Epithelial cell of esophagus (primary cell): ENCODE measurements at regions not wholly inside any gene's neighbourhood (a gene's known extent, or its start where the extent isn't known, plus 50 kb on each side); places are given as distances from the start of the nearest gene placed in this dataset.

Source experiments
- DNase-seq: peaks from one replicate; pipeline ENCODE4 v3.0.0; 2010; ENCODE audit warnings: low read depth
- H3K4me3 ChIP-seq: 2 replicates; pipeline ENCODE4 v1.5.1; 2011; ENCODE audit warnings: mild to moderate bottlenecking, low read length, control low read depth
- TF ChIP-seq, protein P1 (sequence below): IDR thresholded peaks from 2 replicates; pipeline ENCODE4 v1.5.1; 2011; ENCODE audit warnings: low read depth, mild to moderate bottlenecking, low read length, control low read depth, inconsistent platforms; ENCODE audit not compliant: insufficient read depth; ENCODE audit errors: missing control alignments

DNA sequence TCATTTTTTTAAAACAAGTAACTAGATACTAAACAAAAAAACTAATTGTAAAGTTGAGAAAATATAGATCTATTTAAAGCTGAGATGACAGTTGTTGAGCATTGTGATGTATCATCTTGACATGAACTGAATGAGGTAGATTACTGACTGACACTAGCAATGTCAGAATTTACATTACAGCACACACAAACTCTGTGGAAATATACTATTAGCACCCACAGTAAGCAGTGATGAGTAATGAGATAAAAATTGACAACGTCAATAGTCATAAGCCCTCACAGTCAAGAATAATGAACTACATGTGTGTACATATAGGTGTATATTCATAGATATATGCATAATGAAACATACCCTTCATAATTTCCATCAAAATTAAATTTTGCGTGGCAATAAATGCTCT is 368.4 kb downstream of the TFEC start:
- TF ChIP-seq, protein P1, sequence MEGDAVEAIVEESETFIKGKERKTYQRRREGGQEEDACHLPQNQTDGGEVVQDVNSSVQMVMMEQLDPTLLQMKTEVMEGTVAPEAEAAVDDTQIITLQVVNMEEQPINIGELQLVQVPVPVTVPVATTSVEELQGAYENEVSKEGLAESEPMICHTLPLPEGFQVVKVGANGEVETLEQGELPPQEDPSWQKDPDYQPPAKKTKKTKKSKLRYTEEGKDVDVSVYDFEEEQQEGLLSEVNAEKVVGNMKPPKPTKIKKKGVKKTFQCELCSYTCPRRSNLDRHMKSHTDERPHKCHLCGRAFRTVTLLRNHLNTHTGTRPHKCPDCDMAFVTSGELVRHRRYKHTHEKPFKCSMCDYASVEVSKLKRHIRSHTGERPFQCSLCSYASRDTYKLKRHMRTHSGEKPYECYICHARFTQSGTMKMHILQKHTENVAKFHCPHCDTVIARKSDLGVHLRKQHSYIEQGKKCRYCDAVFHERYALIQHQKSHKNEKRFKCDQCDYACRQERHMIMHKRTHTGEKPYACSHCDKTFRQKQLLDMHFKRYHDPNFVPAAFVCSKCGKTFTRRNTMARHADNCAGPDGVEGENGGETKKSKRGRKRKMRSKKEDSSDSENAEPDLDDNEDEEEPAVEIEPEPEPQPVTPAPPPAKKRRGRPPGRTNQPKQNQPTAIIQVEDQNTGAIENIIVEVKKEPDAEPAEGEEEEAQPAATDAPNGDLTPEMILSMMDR: no peak
- no peak overlapping the region for H3K4me3 ChIP-seq
- peak; percentile 60 for DNase-seq

DNA sequence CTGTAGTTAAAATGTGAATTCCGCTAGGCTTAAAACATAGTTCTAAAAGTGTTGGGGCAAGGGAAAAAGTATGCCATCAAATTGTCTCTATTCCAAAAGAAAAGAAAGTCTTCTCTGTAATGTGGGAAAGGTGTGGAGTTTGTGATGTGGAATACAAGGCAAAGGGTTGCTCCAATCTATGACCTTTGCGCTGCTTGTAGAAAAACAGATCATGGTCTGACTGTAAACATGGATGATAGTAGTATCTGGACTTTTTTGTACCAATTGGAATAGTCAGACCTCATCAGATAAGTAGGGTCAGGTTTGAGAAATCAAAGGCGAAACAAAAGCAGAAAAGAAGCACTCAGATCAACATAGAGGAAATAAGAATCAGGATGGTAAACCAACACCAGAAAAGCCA is 372.3 kb downstream of the TFEC start:
- H3K4me3 ChIP-seq: no peak overlapping the region
- TF ChIP-seq, protein P1: no peak
- no peak for DNase-seq

DNA sequence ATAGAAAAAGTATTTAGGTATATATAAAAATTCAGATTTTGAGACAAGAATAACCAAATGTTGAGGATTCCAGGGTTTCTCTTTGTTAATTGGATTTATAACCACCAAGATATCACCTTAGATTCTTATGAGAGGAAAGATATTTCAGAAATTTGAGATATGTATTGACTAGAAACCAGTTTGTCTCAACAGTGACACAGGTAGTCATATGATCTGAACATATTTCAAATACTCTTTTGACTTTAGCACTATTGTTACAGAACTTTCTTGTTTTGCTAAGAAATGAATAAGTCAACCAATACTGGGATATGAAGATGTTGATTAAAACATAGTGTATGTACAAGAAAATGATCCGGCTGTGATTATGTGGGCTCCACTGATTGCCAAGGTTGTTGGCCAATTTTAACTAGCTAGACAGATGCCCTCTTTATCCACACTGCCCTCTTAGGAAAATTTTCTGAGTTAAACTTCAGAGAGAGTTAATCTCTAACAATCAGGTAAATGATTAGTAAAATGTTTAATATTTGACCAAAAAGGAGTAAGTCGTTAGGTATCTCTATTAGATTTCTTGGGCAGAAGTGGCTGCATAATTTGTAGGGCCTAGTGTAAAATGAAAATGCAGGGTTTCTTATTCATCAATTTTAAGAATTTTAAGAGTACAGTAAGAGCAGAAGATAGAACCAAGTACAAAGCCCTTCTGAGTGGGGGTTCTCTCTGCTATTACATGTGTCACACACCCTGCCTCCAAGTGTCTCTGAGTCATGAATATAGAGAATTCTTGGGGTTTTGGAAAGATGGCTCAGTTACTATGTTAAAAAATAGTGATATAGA is 376.0 kb downstream of the TFEC start:
- no peak overlapping the region for H3K4me3 ChIP-seq
- no peak for DNase-seq
- TF ChIP-seq, protein P1: no peak

DNA sequence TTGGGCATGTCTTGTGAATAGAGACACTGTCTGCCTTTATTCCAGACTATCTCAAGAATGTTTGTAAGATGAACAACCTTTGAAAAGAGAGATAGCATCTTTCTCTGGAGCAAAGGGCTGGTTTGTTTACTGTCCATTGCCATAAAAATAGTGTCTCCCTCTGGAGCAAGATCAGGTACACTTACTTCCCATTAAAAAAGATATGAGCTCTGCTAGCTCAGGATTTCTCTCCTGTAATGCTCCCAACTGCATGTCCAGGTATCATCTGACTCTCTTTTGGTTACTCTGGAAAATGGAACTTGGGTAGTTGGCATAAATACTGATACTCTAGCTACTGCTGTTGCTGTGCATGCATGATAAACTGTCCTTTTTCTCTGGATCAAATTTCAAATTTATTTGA is 381.1 kb downstream of the TFEC start:
- TF ChIP-seq, protein P1: no peak
- no peak overlapping the region for H3K4me3 ChIP-seq
- DNase-seq: no peak

DNA sequence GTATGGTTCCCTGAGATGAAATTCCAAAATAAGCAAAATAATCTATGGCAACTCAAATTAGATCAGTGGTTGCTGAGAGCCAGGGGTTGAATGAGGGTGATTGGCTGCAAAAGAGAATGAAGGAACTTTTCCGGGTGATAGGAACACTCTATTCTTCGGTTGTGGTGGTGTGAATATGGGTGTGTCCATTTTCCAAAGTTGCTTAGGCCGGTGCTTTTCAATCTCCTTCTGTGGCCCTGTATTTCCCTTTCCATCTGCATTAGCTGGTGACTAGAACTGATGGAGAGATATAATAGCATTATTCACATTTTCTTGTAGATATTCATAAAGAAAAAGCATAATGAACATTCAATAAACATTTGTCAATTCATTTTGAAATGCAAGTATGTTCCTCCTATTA is 382.9 kb downstream of the TFEC start:
- DNase-seq: no peak
- no peak overlapping the region for H3K4me3 ChIP-seq
- TF ChIP-seq, protein P1: no peak

DNA sequence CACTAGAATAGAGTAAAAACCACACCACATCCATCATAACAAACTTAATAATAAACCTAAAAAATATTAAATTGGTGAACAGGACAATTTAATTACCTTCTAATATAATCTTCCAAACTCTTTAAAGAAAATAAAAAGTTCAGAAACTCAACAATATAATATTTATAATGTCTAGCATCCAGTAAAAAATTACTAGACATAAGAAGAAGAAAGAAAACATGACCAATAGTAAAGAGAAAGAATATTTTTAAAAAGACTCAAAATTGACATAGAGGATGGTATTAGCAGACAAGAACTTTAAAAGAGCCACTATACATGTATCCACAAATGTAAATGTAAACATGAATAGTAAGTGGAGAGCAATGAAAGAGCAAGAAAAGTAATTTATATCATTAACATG is 388.4 kb downstream of the TFEC start:
- no peak overlapping the region for H3K4me3 ChIP-seq
- DNase-seq: no peak
- TF ChIP-seq, protein P1: no peak

DNA sequence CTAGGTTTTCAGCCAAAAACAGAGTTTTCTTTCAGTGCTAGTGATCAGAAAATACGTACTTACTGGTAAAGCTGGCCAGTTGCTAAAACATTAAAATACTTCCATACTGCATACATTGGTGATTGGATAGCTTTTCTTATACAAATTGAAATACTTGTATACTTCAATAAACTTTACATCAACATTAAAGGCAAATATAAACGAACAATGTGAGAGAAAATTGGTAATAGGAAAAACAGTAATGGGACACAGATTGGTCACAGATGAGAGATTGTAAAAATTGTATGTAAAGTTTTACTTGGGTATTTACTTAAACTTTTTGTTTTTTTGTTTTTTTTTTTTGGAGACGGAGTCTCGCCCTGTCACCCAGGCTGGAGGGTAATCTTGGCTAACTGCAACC is 391.7 kb downstream of the TFEC start:
- DNase-seq: no peak
- no peak overlapping the region for H3K4me3 ChIP-seq
- TF ChIP-seq, protein P1: no peak
